Adrenal gland (tissue), 9 donors: ENCODE measurements at regions not wholly inside any gene's neighbourhood (a gene's known extent, or its start where the extent isn't known, plus 50 kb on each side); places are given as distances from the start of the nearest gene placed in this dataset.

Experiments
- DNase-seq, 7 donors: peaks; one replicate each; pipeline ENCODE4 v3.0.0-alpha.2; 2019 to 2020
- H3K27ac ChIP-seq, 5 donors: fragments of 200-600 bp; sonication (generic) in 4 of 5; 1 replicate in 3 of 5; 2 replicates in 2 of 5; pipeline versions ENCODE4 v1.5.1 to v1.8.0; 2016 to 2020; ENCODE audit warnings: mild to moderate bottlenecking in 1 of 5
- H3K27me3 ChIP-seq: fragments of 200-600 bp; 2 replicates; pipeline ENCODE4 v1.8.0; 2021
- H3K36me3 ChIP-seq, 2 donors: fragments of 200-600 bp; replicated peaks in 1 of 2; 1 replicate in 1 of 2; 2 replicates in 1 of 2; pipeline versions ENCODE4 v1.5.1 to v1.8.0; 2018 to 2022
- H3K4me1 ChIP-seq, 2 donors: fragments of 200-600 bp; replicated peaks in 1 of 2; 1 replicate in 1 of 2; 2 replicates in 1 of 2; pipeline versions ENCODE4 v1.5.1 to v1.8.0; 2018 to 2021
- H3K4me3 ChIP-seq, 4 donors: fragments of 200-600 bp; sonication (generic) in 3 of 4; one replicate each; pipeline ENCODE4 v1.5.1; 2016 to 2018
- H3K9me3 ChIP-seq, 3 donors: fragments of 200-600 bp; sonication (generic) in 1 of 3; replicated peaks in 1 of 3; 1 replicate in 2 of 3; 2 replicates in 1 of 3; pipeline versions ENCODE4 v1.5.1 to v1.8.0; 2016 to 2021
- POLR2A ChIP-seq, 2 donors: fragments of 450-650 bp; IDR thresholded peaks; one replicate each; pipeline ENCODE4 v1.6.1; 2017; ENCODE audit warnings: antibody characterized with exemption in 2 of 2, mild to moderate bottlenecking in 2 of 2, moderate library complexity in 1 of 2
- WGBS, 4 donors: extraction: QIAGEN DNeasy Blood & Tissue Kit in 2 of 4; methylation state at CpG; one replicate each; pipeline versions ENCODE4 v1.1.5 to v1.1.7; 2013 to 2017; 5-methylcytosine and 5-hydroxymethylcytosine counted together
- intact Hi-C, 2 donors: fragments of 100-400 bp; cut with DNase I; formaldehyde crosslinking; loops; one replicate each; pipeline versions ENCODE4 v1.14.1 to v1.15.0; 2022 to 2023
- TF ChIP-seq, protein P1 (sequence below), 6 experiments: fragments of 450-650 bp in 4 of 6; fragments of 200-600 bp in 2 of 6; sonication (generic) in 1 of 6; IDR thresholded peaks; 1 replicate in 5 of 6; 2 replicates in 1 of 6; pipeline versions ENCODE4 v1.5.1 to v1.8.0; 2016 to 2021; ENCODE audit warnings: antibody characterized with exemption in 6 of 6, mild to moderate bottlenecking in 2 of 6, moderate library complexity in 1 of 6
- donor health status: healthy with polysubstance abuse.
- donor health status: Bipolar disorder and iron deficiency.
- donor health status: DM: yes; HTN: yes; CAD: no.
- donor health status: DM: no; HTN: no; CAD: no.
- donor health status: DM: no; HTN: no; CAD: no.

- Histone ChIP-seq H3K27ac (no peak overlapping the region), H3K36me3 (no peaks in the 10 kb centered on the region), H3K4me3 (no peak overlapping the region), H3K27me3 (no peaks in the 10 kb centered on the region), H3K9me3 (no peaks in the 10 kb centered on the region), H3K4me1 (peaks cover 0 to 8% of the 10 kb centered on the region in 2 donors)
- TF ChIP-seq, protein P1, sequence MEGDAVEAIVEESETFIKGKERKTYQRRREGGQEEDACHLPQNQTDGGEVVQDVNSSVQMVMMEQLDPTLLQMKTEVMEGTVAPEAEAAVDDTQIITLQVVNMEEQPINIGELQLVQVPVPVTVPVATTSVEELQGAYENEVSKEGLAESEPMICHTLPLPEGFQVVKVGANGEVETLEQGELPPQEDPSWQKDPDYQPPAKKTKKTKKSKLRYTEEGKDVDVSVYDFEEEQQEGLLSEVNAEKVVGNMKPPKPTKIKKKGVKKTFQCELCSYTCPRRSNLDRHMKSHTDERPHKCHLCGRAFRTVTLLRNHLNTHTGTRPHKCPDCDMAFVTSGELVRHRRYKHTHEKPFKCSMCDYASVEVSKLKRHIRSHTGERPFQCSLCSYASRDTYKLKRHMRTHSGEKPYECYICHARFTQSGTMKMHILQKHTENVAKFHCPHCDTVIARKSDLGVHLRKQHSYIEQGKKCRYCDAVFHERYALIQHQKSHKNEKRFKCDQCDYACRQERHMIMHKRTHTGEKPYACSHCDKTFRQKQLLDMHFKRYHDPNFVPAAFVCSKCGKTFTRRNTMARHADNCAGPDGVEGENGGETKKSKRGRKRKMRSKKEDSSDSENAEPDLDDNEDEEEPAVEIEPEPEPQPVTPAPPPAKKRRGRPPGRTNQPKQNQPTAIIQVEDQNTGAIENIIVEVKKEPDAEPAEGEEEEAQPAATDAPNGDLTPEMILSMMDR (IDR thresholded peaks at IDR 0.05), result no peak
- no peak for TF ChIP-seq POLR2A (IDR thresholded peaks at IDR 0.05)
- no peak for DNase-seq
- intact Hi-C loops, result no loop called here
- 89 to 92% (median 90%) methylated on average over 4 of the region's 4 CpGs for WGBS, 4 donors
Measured at GRCh38 chr2:215752436-215752835, 260.9 kb downstream of the MREG start.

DNA sequence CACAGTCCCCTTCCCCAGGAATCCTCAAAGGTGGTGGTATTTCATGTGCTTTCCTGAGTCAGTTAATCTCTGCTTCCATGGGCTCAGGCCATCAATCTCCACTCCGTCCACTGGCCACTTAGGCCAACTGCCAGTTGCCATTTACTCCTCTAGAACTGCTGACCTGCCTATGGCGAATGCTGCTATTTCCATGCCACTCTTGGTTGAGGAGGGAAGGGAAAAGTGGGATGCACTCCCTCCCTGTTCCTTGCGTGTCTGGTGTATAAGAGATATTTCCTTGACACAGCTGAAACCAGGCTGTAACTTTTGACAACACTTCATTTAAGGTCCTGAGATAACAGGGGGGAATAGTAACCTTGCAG, 261.5 kb downstream of the MREG start:
- no peaks in the 10 kb centered on the region for H3K9me3 ChIP-seq
- no peak overlapping the region for H3K4me3 ChIP-seq
- H3K4me1 ChIP-seq, result peaks cover 0 to 8% of the 10 kb centered on the region in 2 donors
- no peak for DNase-seq
- no peaks in the 10 kb centered on the region for H3K27me3 ChIP-seq
- H3K27ac ChIP-seq, result no peak overlapping the region
- WGBS, 4 donors, result 93 to 96% (median 94%) methylated on average over 3 of the region's 3 CpGs
- no peaks in the 10 kb centered on the region for H3K36me3 ChIP-seq
- TF ChIP-seq, protein P1 (IDR thresholded peaks at IDR 0.05), result no peak
- TF ChIP-seq POLR2A (IDR thresholded peaks at IDR 0.05), result no peak
- intact Hi-C loops, result no loop called here

DNA sequence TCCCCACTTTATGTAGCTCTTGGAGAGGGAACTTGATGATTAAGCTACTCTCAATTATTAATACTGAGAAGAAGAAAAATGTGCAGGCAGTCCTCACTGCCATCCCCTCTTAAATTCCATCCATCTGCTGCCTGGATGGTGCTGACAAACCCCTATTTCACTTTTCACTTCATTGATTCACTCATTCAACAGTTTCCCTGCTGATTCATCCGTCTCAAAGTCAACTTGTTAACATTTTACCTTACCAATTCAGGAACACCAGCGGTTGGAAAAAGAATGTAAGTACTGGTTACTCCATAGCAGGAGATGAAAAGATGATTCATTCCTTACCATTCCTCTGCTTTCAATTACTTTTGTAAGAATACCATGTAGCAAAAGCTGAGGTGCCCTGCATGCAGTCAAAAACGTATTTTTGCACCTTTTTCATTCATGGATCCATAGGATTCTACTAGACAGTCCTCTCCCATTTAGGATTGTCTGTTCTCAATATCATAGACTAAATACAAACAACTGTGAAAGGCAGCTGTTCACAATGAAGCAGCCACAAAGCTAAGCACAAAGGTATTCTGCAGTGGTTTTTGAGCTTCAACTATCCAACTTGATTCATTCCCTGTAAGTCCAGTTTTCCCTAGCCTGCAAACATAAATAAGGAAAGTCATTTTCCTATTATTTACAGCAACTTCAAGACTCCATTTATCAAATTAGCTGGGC, 262.0 kb downstream of the MREG start:
- Histone ChIP-seq H3K27ac (no peak overlapping the region), H3K27me3 (no peaks in the 10 kb centered on the region), H3K9me3 (no peaks in the 10 kb centered on the region), H3K4me3 (no peak overlapping the region), H3K36me3 (no peaks in the 10 kb centered on the region), H3K4me1 (peaks cover 0 to 8% of the 10 kb centered on the region in 2 donors)
- intact Hi-C loops, result no loop called here
- TF ChIP-seq, protein P1 (IDR thresholded peaks at IDR 0.05), result no peak
- no peak for TF ChIP-seq POLR2A (IDR thresholded peaks at IDR 0.05)
- 93 to 96% (median 94%) methylated on average over 3 of the region's 3 CpGs for WGBS, 4 donors
- no peak for DNase-seq

GRCh38 chr2:215750763-215751162, 262.6 kb downstream of the MREG start:
- no peaks in the 10 kb centered on the region for H3K27me3 ChIP-seq
- H3K4me3 ChIP-seq, result no peak overlapping the region
- H3K9me3 ChIP-seq, result no peaks in the 10 kb centered on the region
- no peak overlapping the region for H3K27ac ChIP-seq
- intact Hi-C loops, result no loop called here
- H3K4me1 ChIP-seq, result peaks cover 0 to 8% of the 10 kb centered on the region in 2 donors
- TF ChIP-seq, protein P1 (IDR thresholded peaks at IDR 0.05), result no peak
- no peak for TF ChIP-seq POLR2A (IDR thresholded peaks at IDR 0.05)
- DNase-seq, result no peak
- 76 to 88% (median 79%) methylated on average over 4 of the region's 4 CpGs for WGBS, 4 donors
- H3K36me3 ChIP-seq, result no peaks in the 10 kb centered on the region
